HL-60 (cell line): ENCODE measurements at regions not wholly inside any gene's neighbourhood (a gene's known extent, or its start where the extent isn't known, plus 50 kb on each side); places are given as distances from the start of the nearest gene placed in this dataset. TPM values are rescaled to one million over a fixed set of nuclear protein-coding genes. Genes with fewer than 3 reads are reported as not detected.

ENCODE experiments used
- DNase-seq, 2 experiments: peaks; one replicate each; pipeline ENCODE4 v3.0.0-alpha.2; 2010 to 2020; ENCODE audit warnings: low read depth in 1 of 2, low spot score in 1 of 2
- H3K27ac ChIP-seq: fragments of 250-450 bp; sonication (Bioruptor Pico); replicated peaks from 2 replicates; pipeline ENCODE4 v1.5.1; 2020; ENCODE audit warnings: mild to moderate bottlenecking, moderate library complexity
- H3K27me3 ChIP-seq: fragments of 250-450 bp; sonication (Bioruptor Pico); 2 replicates; pipeline ENCODE4 v1.5.1; 2021; ENCODE audit warnings: mild to moderate bottlenecking, moderate library complexity; ENCODE audit not compliant: insufficient read depth, poor library complexity, severe bottlenecking
- H3K4me3 ChIP-seq: replicated peaks from 2 replicates; pipeline ENCODE4 v1.5.1; 2011; ENCODE audit warnings: mild to moderate bottlenecking, control low read depth, low read length; ENCODE audit not compliant: insufficient read depth
- GABPA ChIP-seq: IDR thresholded peaks from 2 replicates; pipeline ENCODE4 v1.6.1; 2012; ENCODE audit warnings: low read depth
- POLR2AphosphoS5 ChIP-seq: IDR thresholded peaks from 2 replicates; pipeline ENCODE4 v1.6.1; 2012; ENCODE audit warnings: low read depth
- SPI1 ChIP-seq: IDR thresholded peaks from 2 replicates; pipeline ENCODE4 v1.6.1; 2012; ENCODE audit warnings: low read depth, mild to moderate bottlenecking, borderline replicate concordance
- microRNA-seq: library from miRNA; unstranded; fragments of <30 nt; microRNA quantifications from one replicate; pipeline ENCODE4, GENCODE V29; 2018
- TF ChIP-seq, protein P1 (sequence below): IDR thresholded peaks from 2 replicates; pipeline ENCODE4 v1.6.1; 2012; ENCODE audit warnings: low read depth; ENCODE audit not compliant: insufficient replicate concordance
- TF ChIP-seq, protein P2 (sequence below): IDR thresholded peaks from one replicate; pipeline ENCODE4 v1.5.1; 2011; ENCODE audit warnings: low read length, control low read depth, inconsistent platforms; ENCODE audit not compliant: insufficient read depth

DNA sequence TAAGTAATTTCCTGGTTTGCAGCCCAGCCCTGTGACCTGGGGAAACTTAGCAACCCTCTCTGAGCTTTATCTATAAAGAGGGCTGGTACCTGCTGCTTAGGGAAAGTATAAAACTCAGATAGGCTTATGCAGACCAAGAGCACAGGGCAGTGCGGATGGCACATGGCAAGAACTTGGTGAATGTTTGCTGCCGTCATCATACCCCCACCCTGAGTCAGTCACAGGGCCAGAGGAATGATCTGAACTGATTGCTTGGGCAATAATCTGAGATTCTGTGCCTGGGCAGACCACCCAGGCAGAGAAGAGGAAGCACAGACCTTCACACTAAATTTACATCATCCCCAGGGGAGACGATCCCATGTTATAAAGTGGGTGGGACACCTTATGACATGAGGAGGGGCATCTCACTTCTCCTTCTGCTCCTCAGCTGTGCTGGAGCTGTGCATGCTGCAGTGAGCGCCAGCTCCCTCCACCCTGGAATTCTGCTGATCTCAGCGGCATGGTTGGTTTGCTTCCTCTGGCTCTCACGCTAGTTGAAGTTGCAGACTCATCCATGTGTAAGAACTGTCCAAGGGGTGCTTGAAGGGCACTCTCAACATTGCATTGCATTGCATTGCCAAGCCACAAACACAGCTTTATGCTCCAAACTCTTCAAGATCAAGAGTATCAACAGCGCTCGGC lies 197.1 kb downstream of the AJAP1 start:
- no peak overlapping the region for H3K27ac ChIP-seq
- TF ChIP-seq SPI1 (no peak), GABPA (no peak), POLR2AphosphoS5 (no peak)
- TF ChIP-seq, protein P1, sequence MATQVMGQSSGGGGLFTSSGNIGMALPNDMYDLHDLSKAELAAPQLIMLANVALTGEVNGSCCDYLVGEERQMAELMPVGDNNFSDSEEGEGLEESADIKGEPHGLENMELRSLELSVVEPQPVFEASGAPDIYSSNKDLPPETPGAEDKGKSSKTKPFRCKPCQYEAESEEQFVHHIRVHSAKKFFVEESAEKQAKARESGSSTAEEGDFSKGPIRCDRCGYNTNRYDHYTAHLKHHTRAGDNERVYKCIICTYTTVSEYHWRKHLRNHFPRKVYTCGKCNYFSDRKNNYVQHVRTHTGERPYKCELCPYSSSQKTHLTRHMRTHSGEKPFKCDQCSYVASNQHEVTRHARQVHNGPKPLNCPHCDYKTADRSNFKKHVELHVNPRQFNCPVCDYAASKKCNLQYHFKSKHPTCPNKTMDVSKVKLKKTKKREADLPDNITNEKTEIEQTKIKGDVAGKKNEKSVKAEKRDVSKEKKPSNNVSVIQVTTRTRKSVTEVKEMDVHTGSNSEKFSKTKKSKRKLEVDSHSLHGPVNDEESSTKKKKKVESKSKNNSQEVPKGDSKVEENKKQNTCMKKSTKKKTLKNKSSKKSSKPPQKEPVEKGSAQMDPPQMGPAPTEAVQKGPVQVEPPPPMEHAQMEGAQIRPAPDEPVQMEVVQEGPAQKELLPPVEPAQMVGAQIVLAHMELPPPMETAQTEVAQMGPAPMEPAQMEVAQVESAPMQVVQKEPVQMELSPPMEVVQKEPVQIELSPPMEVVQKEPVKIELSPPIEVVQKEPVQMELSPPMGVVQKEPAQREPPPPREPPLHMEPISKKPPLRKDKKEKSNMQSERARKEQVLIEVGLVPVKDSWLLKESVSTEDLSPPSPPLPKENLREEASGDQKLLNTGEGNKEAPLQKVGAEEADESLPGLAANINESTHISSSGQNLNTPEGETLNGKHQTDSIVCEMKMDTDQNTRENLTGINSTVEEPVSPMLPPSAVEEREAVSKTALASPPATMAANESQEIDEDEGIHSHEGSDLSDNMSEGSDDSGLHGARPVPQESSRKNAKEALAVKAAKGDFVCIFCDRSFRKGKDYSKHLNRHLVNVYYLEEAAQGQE = no peak
- TF ChIP-seq, protein P2, sequence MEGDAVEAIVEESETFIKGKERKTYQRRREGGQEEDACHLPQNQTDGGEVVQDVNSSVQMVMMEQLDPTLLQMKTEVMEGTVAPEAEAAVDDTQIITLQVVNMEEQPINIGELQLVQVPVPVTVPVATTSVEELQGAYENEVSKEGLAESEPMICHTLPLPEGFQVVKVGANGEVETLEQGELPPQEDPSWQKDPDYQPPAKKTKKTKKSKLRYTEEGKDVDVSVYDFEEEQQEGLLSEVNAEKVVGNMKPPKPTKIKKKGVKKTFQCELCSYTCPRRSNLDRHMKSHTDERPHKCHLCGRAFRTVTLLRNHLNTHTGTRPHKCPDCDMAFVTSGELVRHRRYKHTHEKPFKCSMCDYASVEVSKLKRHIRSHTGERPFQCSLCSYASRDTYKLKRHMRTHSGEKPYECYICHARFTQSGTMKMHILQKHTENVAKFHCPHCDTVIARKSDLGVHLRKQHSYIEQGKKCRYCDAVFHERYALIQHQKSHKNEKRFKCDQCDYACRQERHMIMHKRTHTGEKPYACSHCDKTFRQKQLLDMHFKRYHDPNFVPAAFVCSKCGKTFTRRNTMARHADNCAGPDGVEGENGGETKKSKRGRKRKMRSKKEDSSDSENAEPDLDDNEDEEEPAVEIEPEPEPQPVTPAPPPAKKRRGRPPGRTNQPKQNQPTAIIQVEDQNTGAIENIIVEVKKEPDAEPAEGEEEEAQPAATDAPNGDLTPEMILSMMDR = no peak
- H3K27me3 ChIP-seq = no peaks in the 10 kb centered on the region
- no peak overlapping the region for H3K4me3 ChIP-seq
- DNase-seq = no peak

DNA sequence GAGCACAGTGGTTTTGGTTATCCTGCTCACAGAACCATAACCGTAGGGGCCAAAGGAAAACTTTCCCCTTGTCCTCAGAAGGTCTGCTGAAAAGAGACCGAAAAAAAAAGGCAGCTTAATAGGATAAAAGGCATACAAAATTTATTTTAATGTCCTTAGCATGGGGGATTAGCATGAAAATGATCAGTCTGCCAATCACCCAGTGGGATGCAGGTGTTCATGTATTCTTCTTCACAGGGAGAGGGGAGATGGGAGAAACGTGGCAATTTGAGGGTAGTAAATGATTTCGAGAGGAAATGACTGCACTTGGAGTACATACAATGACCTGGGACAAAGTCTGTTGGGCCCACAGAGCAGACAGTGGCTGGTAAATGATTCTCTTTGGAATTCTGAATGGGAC lies 194.0 kb downstream of the AJAP1 start:
- no peak overlapping the region for H3K27ac ChIP-seq
- TF ChIP-seq SPI1 = no peak
- TF ChIP-seq GABPA = no peak
- DNase-seq = no peak
- H3K4me3 ChIP-seq = no peak overlapping the region
- no peaks in the 10 kb centered on the region for H3K27me3 ChIP-seq

DNA sequence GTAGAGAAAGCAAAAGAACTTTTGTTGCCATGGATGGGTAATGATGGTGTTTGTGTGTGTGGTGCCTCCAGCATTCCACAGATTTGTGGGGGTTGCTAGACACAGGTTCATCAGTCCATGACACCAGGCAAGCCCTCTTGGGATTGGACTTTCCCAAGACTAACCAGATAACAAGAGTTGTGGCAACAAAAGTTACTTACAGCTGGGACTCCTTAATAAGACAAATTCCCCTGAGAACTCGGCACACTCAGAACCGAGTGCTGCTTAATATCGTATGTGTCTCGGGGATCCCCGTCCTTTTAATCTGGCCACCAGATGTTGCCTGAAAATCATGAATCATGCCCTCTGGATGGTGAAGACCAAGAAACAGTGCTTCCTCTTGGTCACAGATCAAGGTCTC lies 193.3 kb downstream of the AJAP1 start:
- TF ChIP-seq SPI1 (no peak), GABPA (no peak), POLR2AphosphoS5 (no peak)
- TF ChIP-seq, protein P2 = no peak
- TF ChIP-seq, protein P1 = no peak
- Histone ChIP-seq H3K27me3 (no peaks in the 10 kb centered on the region), H3K4me3 (no peak overlapping the region), H3K27ac (no peak overlapping the region)
- no peak for DNase-seq

Small RNA genes in the stretch of these regions (microRNA-seq; reads per million reads assigned to microRNA genes)
- not detected for gene MIR4417
